ENCODE measurements at regions not wholly inside any gene's neighbourhood (a gene's known extent, or its start where the extent isn't known, plus 50 kb on each side); places are given as distances from the start of the nearest gene placed in this dataset.

GRCh38 chr16:82560805-82561325, 65.9 kb upstream of the CDH13 start:
- TF ChIP-seq, protein P1, sequence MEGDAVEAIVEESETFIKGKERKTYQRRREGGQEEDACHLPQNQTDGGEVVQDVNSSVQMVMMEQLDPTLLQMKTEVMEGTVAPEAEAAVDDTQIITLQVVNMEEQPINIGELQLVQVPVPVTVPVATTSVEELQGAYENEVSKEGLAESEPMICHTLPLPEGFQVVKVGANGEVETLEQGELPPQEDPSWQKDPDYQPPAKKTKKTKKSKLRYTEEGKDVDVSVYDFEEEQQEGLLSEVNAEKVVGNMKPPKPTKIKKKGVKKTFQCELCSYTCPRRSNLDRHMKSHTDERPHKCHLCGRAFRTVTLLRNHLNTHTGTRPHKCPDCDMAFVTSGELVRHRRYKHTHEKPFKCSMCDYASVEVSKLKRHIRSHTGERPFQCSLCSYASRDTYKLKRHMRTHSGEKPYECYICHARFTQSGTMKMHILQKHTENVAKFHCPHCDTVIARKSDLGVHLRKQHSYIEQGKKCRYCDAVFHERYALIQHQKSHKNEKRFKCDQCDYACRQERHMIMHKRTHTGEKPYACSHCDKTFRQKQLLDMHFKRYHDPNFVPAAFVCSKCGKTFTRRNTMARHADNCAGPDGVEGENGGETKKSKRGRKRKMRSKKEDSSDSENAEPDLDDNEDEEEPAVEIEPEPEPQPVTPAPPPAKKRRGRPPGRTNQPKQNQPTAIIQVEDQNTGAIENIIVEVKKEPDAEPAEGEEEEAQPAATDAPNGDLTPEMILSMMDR (IDR thresholded peaks at IDR 0.05 in 8 of 11, conservative IDR thresholded peaks at IDR 0.05 in 3 of 11) = no peak
- TF ChIP-seq POLR2A (IDR thresholded peaks at IDR 0.05) = no peak
